Upper lobe of right lung (tissue), 1 donor: ENCODE measurements at regions not wholly inside any gene's neighbourhood (a gene's known extent, or its start where the extent isn't known, plus 50 kb on each side); places are given as distances from the start of the nearest gene placed in this dataset.

Experiments used
- ATAC-seq: fragments of 200-7000 bp; cut with Tn5 transposase; one replicate; pipeline ENCODE4 v1.9.1; 2020; ENCODE audit warnings: mild to moderate bottlenecking, moderate library complexity
- DNase-seq: peaks from one replicate; pipeline ENCODE4 v3.0.0-alpha.2; 2020
- H3K27ac ChIP-seq: fragments of 200-600 bp; one replicate; pipeline ENCODE4 v1.8.0; 2022
- H3K27me3 ChIP-seq: fragments of 200-600 bp; one replicate; pipeline ENCODE4 v1.8.0; 2022; ENCODE audit warnings: mild to moderate bottlenecking
- H3K36me3 ChIP-seq: fragments of 200-600 bp; one replicate; pipeline ENCODE4 v1.8.0; 2022
- H3K4me1 ChIP-seq: fragments of 200-600 bp; one replicate; pipeline ENCODE4 v1.8.0; 2022
- H3K4me3 ChIP-seq: fragments of 200-600 bp; one replicate; pipeline ENCODE4 v1.8.0; 2022; ENCODE audit warnings: mild to moderate bottlenecking
- H3K9me3 ChIP-seq: fragments of 200-600 bp; one replicate; pipeline ENCODE4 v1.8.0; 2022
- intact Hi-C: fragments of 100-400 bp; cut with DNase I; formaldehyde crosslinking; loops from one replicate; pipeline ENCODE4 v1.11.0; 2022
- TF ChIP-seq, protein P1 (sequence below): fragments of 200-600 bp; IDR thresholded peaks from one replicate; pipeline ENCODE4 v1.8.0; 2022; ENCODE audit warnings: antibody characterized with exemption
- donor health status: DM: no; HTN: yes; CAD: no; lungs with severe emphysema.

- DNase-seq: no peak
- intact Hi-C loops: no loop called here
- no peak for ATAC-seq
Observed at GRCh38 chr4:26135331-26135730, 185.5 kb upstream of the RBPJ start.

DNA sequence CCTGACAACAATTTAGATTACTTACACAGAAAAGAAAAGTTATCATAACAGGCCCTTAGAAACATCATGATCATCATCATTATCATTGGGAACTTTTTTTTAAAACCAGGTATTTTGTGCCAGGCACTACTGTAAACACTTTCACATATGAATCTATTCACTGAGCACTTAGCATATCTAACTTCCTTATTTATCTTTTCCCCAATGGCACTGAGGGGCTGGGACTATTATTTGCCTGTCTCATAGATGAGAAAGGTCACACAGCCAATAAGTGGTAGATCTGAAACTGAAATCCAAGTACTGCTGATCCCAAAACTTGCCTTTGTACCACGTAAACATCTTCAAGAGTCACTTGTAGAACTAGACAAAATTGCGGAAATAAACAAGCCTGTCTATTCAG, 184.2 kb upstream of the RBPJ start:
- Histone ChIP-seq H3K27me3 (no peaks in the 10 kb centered on the region), H3K4me1 (peaks cover 2% of the 10 kb centered on the region), H3K4me3 (no peak overlapping the region), H3K36me3 (no peaks in the 10 kb centered on the region), H3K27ac (no peak overlapping the region), H3K9me3 (no peaks in the 10 kb centered on the region)
- intact Hi-C loops: no loop called here
- DNase-seq (no peak), ATAC-seq (no peak)
- TF ChIP-seq, protein P1, sequence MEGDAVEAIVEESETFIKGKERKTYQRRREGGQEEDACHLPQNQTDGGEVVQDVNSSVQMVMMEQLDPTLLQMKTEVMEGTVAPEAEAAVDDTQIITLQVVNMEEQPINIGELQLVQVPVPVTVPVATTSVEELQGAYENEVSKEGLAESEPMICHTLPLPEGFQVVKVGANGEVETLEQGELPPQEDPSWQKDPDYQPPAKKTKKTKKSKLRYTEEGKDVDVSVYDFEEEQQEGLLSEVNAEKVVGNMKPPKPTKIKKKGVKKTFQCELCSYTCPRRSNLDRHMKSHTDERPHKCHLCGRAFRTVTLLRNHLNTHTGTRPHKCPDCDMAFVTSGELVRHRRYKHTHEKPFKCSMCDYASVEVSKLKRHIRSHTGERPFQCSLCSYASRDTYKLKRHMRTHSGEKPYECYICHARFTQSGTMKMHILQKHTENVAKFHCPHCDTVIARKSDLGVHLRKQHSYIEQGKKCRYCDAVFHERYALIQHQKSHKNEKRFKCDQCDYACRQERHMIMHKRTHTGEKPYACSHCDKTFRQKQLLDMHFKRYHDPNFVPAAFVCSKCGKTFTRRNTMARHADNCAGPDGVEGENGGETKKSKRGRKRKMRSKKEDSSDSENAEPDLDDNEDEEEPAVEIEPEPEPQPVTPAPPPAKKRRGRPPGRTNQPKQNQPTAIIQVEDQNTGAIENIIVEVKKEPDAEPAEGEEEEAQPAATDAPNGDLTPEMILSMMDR: no peak

More at GRCh38 chr4:26135331-26135730, 185.5 kb upstream of the RBPJ start:
- Histone ChIP-seq H3K9me3 (no peaks in the 10 kb centered on the region), H3K4me1 (no peaks in the 10 kb centered on the region), H3K27me3 (no peaks in the 10 kb centered on the region), H3K27ac (no peak overlapping the region), H3K36me3 (no peaks in the 10 kb centered on the region), H3K4me3 (no peak overlapping the region)
- TF ChIP-seq, protein P1: no peak

DNA sequence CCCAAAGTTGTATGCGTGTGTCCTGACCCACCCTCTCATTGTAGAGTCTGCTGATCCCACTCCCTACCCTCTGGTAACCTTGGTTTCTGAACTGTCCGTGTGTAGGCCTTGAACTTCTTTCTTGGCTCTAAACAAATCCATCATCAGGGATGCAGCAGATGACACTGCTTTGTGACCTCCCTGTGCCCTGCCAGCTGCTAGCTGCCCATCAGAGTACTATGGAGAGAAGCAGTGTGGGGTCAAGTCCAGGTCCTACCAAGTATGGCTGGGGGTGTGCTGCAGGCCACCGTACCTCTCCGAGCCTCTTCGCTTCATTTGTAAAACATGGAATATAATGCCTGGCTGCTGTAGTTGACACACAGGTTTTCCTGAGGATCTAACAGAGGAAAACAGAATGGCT, 183.5 kb upstream of the RBPJ start:
- no peak overlapping the region for H3K27ac ChIP-seq
- no peak for ATAC-seq
- peaks cover 9% of the 10 kb centered on the region for H3K4me1 ChIP-seq
- no peaks in the 10 kb centered on the region for H3K27me3 ChIP-seq
- DNase-seq: no peak
- intact Hi-C loops: no loop called here
- H3K36me3 ChIP-seq: no peaks in the 10 kb centered on the region
- TF ChIP-seq, protein P1: no peak
- H3K9me3 ChIP-seq: no peaks in the 10 kb centered on the region
- H3K4me3 ChIP-seq: no peak overlapping the region

DNA sequence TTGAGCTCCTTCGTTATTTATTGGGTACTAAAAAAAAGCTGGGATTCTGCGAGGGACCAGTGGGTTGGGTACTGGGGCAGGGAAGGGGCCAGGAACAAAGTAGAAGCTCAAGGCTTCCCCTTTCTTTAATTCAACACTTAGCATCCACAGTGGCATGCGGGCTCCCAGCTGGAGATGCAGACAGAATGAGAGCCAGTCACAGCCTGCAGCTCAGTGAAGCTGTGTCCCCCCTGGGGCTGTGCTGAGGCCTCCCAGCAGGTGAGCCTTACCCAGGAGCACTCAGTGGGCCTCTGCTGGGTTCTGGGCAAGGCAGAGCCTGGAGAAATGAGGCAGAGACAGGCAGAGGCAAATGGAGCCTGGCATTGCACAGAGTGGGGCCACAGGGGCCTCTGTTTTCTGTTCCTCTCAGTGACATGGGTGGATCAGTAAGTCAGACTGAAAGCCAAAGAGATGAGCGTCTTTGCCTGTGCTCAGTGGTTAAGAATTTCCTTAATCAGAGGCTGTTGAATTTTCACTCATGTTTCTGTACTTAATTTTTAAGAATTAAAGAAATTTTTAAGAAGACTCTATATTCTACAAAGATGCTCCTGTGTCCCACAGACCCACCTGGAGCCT, 181.4 kb upstream of the RBPJ start:
- DNase-seq: no peak
- TF ChIP-seq, protein P1: no peak
- Histone ChIP-seq H3K36me3 (no peaks in the 10 kb centered on the region), H3K4me1 (peaks cover 9% of the 10 kb centered on the region), H3K9me3 (no peaks in the 10 kb centered on the region), H3K27ac (no peak overlapping the region), H3K27me3 (no peaks in the 10 kb centered on the region), H3K4me3 (no peak overlapping the region)
- intact Hi-C loops: no loop called here
- no peak for ATAC-seq

DNA sequence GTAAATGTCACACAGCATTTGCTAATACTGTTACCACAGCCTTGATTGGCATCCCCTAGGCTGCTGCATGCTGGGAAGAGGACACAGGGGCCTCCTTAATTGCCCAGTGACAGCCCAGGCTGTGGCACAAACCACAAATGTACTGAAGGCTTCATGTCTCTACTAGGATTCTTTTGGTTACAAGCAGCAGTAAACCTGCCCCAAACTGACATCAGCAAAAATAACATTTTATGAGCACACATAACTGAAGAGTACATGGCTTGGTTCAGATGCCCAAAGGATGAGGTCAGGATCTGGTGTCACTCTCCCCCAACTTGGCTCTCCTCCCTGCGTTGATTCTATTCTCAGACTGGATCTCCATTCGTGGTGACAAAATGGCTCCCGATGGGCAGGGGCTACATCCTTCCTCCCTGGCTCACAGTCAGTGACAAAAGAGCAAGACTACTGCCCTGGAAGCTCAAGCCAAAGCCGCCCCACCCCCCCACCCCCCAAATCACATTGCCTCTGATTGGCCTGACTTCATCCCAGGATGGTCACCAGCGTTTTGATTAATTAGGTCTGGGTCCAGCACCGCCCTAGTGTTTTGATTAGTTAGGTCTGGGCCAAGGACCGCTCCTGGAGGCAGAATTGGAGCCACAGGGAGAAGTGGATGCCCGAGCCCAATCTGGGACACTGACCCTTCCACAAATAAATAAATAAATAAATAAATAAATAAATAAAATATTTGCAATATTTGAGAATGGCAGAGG, 180.5 kb upstream of the RBPJ start:
- peaks cover 9% of the 10 kb centered on the region for H3K4me1 ChIP-seq
- ATAC-seq (no peak), DNase-seq (no peak)
- no peak overlapping the region for H3K4me3 ChIP-seq
- H3K27ac ChIP-seq: no peak overlapping the region
- no peaks in the 10 kb centered on the region for H3K27me3 ChIP-seq
- H3K36me3 ChIP-seq: no peaks in the 10 kb centered on the region
- H3K9me3 ChIP-seq: no peaks in the 10 kb centered on the region
- TF ChIP-seq, protein P1: no peak
- intact Hi-C loops: no loop called here
